ENCODE measurements at regions not wholly inside any gene's neighbourhood (a gene's known extent, or its start where the extent isn't known, plus 50 kb on each side); places are given as distances from the start of the nearest gene placed in this dataset.

DNA sequence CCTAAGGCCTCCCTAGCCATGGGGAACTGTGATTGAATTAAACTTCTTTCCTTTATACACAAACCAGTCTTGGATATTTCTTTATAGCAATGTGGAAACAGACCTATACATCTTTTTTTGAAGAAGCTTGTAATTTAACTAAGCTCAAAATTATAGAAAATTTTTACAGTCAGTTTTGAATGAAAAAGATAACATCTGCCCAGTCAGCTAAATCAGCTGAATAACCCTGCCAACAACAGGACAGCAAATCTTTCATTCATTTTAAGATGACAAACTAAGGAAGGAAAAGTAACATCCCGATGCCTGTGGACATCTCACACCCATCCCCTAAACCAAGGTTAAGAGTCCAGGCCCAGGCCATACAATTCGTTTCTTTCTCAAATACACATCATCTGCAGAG lies 541.3 kb upstream of the SLC39A10 start:
- TF ChIP-seq ZNF423 (tag by site-specific recombination; IDR thresholded peaks at IDR 0.05): no peak
- TF ChIP-seq, protein P1, sequence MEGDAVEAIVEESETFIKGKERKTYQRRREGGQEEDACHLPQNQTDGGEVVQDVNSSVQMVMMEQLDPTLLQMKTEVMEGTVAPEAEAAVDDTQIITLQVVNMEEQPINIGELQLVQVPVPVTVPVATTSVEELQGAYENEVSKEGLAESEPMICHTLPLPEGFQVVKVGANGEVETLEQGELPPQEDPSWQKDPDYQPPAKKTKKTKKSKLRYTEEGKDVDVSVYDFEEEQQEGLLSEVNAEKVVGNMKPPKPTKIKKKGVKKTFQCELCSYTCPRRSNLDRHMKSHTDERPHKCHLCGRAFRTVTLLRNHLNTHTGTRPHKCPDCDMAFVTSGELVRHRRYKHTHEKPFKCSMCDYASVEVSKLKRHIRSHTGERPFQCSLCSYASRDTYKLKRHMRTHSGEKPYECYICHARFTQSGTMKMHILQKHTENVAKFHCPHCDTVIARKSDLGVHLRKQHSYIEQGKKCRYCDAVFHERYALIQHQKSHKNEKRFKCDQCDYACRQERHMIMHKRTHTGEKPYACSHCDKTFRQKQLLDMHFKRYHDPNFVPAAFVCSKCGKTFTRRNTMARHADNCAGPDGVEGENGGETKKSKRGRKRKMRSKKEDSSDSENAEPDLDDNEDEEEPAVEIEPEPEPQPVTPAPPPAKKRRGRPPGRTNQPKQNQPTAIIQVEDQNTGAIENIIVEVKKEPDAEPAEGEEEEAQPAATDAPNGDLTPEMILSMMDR (tag by site-specific recombination; IDR thresholded peaks at IDR 0.05): no peak
- TF ChIP-seq, protein P2, sequence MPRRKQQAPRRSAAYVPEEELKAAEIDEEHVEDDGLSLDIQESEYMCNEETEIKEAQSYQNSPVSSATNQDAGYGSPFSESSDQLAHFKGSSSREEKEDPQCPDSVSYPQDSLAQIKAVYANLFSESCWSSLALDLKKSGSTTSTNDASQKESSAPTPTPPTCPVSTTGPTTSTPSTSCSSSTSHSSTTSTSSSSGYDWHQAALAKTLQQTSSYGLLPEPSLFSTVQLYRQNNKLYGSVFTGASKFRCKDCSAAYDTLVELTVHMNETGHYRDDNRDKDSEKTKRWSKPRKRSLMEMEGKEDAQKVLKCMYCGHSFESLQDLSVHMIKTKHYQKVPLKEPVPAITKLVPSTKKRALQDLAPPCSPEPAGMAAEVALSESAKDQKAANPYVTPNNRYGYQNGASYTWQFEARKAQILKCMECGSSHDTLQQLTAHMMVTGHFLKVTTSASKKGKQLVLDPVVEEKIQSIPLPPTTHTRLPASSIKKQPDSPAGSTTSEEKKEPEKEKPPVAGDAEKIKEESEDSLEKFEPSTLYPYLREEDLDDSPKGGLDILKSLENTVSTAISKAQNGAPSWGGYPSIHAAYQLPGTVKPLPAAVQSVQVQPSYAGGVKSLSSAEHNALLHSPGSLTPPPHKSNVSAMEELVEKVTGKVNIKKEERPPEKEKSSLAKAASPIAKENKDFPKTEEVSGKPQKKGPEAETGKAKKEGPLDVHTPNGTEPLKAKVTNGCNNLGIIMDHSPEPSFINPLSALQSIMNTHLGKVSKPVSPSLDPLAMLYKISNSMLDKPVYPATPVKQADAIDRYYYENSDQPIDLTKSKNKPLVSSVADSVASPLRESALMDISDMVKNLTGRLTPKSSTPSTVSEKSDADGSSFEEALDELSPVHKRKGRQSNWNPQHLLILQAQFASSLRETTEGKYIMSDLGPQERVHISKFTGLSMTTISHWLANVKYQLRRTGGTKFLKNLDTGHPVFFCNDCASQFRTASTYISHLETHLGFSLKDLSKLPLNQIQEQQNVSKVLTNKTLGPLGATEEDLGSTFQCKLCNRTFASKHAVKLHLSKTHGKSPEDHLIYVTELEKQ (tag by site-specific recombination; IDR thresholded peaks at IDR 0.05; ENCODE audit: borderline replicate concordance): no peak
- TF ChIP-seq ZNF133 (tag by site-specific recombination; IDR thresholded peaks at IDR 0.05): no peak
- TF ChIP-seq ZNF792 (tag by site-specific recombination; IDR thresholded peaks at IDR 0.05): no peak
- TF ChIP-seq, protein P3, sequence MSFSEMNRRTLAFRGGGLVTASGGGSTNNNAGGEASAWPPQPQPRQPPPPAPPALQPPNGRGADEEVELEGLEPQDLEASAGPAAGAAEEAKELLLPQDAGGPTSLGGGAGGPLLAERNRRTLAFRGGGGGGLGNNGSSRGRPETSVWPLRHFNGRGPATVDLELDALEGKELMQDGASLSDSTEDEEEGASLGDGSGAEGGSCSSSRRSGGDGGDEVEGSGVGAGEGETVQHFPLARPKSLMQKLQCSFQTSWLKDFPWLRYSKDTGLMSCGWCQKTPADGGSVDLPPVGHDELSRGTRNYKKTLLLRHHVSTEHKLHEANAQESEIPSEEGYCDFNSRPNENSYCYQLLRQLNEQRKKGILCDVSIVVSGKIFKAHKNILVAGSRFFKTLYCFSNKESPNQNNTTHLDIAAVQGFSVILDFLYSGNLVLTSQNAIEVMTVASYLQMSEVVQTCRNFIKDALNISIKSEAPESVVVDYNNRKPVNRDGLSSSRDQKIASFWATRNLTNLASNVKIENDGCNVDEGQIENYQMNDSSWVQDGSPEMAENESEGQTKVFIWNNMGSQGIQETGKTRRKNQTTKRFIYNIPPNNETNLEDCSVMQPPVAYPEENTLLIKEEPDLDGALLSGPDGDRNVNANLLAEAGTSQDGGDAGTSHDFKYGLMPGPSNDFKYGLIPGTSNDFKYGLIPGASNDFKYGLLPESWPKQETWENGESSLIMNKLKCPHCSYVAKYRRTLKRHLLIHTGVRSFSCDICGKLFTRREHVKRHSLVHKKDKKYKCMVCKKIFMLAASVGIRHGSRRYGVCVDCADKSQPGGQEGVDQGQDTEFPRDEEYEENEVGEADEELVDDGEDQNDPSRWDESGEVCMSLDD (tag by site-specific recombination; IDR thresholded peaks at IDR 0.05): no peak
- TF ChIP-seq ZNF274 (IDR thresholded peaks at IDR 0.05; ENCODE audit: low read length): no peak
- no peak for TF ChIP-seq ZNF274 (tag by site-specific recombination; IDR thresholded peaks at IDR 0.05; ENCODE audit: borderline replicate concordance)
